ENCODE measurements at regions not wholly inside any gene's neighbourhood (a gene's known extent, or its start where the extent isn't known, plus 50 kb on each side); places are given as distances from the start of the nearest gene placed in this dataset.

GRCh38 chr7:35467456-35467978, 213.6 kb upstream of the TBX20 start:
- DNase-seq = no peak
- in situ Hi-C loops (cut with MboI; ENCODE audit: low pct_unique_long_range_greater_than_20kb, low sequenced_read_pairs) = no loop called here

GRCh38 chr7:35465791-35466336, 212.0 kb upstream of the TBX20 start:
- in situ Hi-C loops (cut with MboI; ENCODE audit: low pct_unique_long_range_greater_than_20kb, low sequenced_read_pairs) = no loop called here
- no peak for DNase-seq

GRCh38 chr7:35463751-35464150, 209.9 kb upstream of the TBX20 start:
- in situ Hi-C loops (cut with MboI; ENCODE audit: low pct_unique_long_range_greater_than_20kb, low sequenced_read_pairs) = no loop called here
- peak; percentile 62 for DNase-seq

GRCh38 chr7:35463176-35463700, 209.3 kb upstream of the TBX20 start:
- in situ Hi-C loops (cut with MboI; ENCODE audit: low pct_unique_long_range_greater_than_20kb, low sequenced_read_pairs) = no loop called here
- peak; percentile 79 for DNase-seq

GRCh38 chr7:35454575-35455385, 200.9 kb upstream of the TBX20 start:
- DNase-seq = no peak
- in situ Hi-C loops (cut with MboI; ENCODE audit: low pct_unique_long_range_greater_than_20kb, low sequenced_read_pairs) = no loop called here

- DNase-seq = no peak
- in situ Hi-C loops (cut with MboI; ENCODE audit: low pct_unique_long_range_greater_than_20kb, low sequenced_read_pairs) = no loop called here
These were observed 196.7 kb upstream of the TBX20 start for GRCh38 chr7:35450456-35451214.

GRCh38 chr7:35448486-35448885, 194.6 kb upstream of the TBX20 start:
- no peak for DNase-seq
- in situ Hi-C loops (cut with MboI; ENCODE audit: low pct_unique_long_range_greater_than_20kb, low sequenced_read_pairs) = no loop called here

GRCh38 chr7:35446091-35446490, 192.2 kb upstream of the TBX20 start:
- in situ Hi-C loops (cut with MboI; ENCODE audit: low pct_unique_long_range_greater_than_20kb, low sequenced_read_pairs) = no loop called here
- no peak for DNase-seq

- no peak for DNase-seq
- in situ Hi-C loops (cut with MboI; ENCODE audit: low pct_unique_long_range_greater_than_20kb, low sequenced_read_pairs) = no loop called here
These were observed 183.8 kb upstream of the TBX20 start for GRCh38 chr7:35437619-35438275.

- in situ Hi-C loops (cut with MboI; ENCODE audit: low pct_unique_long_range_greater_than_20kb, low sequenced_read_pairs) = no loop called here
- DNase-seq = no peak
These were observed 182.6 kb upstream of the TBX20 start for GRCh38 chr7:35436452-35436851.

- in situ Hi-C loops (cut with MboI; ENCODE audit: low pct_unique_long_range_greater_than_20kb, low sequenced_read_pairs) = no loop called here
These were observed 176.8 kb upstream of the TBX20 start for GRCh38 chr7:35430547-35431153.

GRCh38 chr7:35424869-35425495, 171.1 kb upstream of the TBX20 start:
- in situ Hi-C loops (cut with MboI; ENCODE audit: low pct_unique_long_range_greater_than_20kb, low sequenced_read_pairs) = no loop called here
- DNase-seq = peak; percentile 80

More at GRCh38 chr7:35430547-35431153, 176.8 kb upstream of the TBX20 start:
- peak; percentile 60 for DNase-seq

- in situ Hi-C loops (cut with MboI; ENCODE audit: low pct_unique_long_range_greater_than_20kb, low sequenced_read_pairs) = no loop called here
- DNase-seq = no peak
These were observed 170.5 kb upstream of the TBX20 start for GRCh38 chr7:35424440-35424839.

- no peak for DNase-seq
- in situ Hi-C loops (cut with MboI; ENCODE audit: low pct_unique_long_range_greater_than_20kb, low sequenced_read_pairs) = no loop called here
These were observed 168.8 kb upstream of the TBX20 start for GRCh38 chr7:35422715-35423114.

GRCh38 chr7:35420656-35421055, 166.8 kb upstream of the TBX20 start:
- in situ Hi-C loops (cut with MboI; ENCODE audit: low pct_unique_long_range_greater_than_20kb, low sequenced_read_pairs) = no loop called here
- no peak for DNase-seq

- in situ Hi-C loops (cut with MboI; ENCODE audit: low pct_unique_long_range_greater_than_20kb, low sequenced_read_pairs) = no loop called here
- no peak for DNase-seq
These were observed 165.5 kb upstream of the TBX20 start for GRCh38 chr7:35419391-35419755.

- DNase-seq = no peak
- in situ Hi-C loops (cut with MboI; ENCODE audit: low pct_unique_long_range_greater_than_20kb, low sequenced_read_pairs) = no loop called here
These were observed 165.0 kb upstream of the TBX20 start for GRCh38 chr7:35418716-35419390.

- in situ Hi-C loops (cut with MboI; ENCODE audit: low pct_unique_long_range_greater_than_20kb, low sequenced_read_pairs) = no loop called here
- DNase-seq = no peak
These were observed 162.7 kb upstream of the TBX20 start for GRCh38 chr7:35416568-35416967.

Data from KBM-7 (cell line).